ENCODE measurements at regions not wholly inside any gene's neighbourhood (a gene's known extent, or its start where the extent isn't known, plus 50 kb on each side); places are given as distances from the start of the nearest gene placed in this dataset.

DNA sequence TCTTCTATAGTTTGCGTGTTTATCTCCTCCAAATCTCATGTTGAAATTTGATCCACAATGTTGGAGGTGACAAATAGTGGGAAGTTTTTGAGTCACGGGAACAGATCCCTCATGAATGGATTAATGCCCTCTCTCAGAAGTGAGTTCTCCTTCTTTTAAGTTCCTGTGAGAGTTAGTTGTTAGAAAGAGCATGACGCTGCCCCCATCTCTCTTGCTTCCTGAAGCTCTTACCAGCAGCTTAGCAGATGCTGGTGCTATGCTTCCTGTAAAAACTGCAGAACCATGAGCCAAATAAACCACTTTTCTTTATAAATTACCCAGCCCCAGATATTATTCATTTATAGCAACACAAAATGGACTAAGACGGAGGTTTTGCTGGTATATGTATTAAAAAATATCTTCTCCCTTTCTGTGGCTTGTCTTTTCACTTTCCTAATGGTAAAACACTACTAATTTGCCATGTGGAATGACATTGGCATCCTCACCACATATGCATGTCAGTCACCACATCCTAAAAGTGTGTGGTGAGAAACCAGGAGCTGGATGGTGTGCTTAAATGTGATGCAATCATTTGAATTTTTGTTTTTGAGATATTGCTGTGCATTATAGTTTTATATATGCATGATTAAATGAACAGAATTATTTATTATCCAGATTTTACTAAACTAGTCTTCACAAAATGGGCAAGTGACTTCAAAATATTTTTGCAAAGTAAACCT, 449.3 kb downstream of the ADAMTS20 start:
- no peaks in the 10 kb centered on the region for H3K9me3 Mint-ChIP-seq
- no peak overlapping the region for H3K14ac ChIP-seq (ENCODE audit: insufficient read depth, low read length)
- H3K4me1 Mint-ChIP-seq, result peaks cover 16 to 20% of the 10 kb centered on the region in 2 experiments
- no peak overlapping the region for H2BK5ac ChIP-seq (ENCODE audit: insufficient read length, low read length)
- H4K8ac ChIP-seq (replicated peaks; ENCODE audit: insufficient read length, low read depth, low read length), result no peak overlapping the region
- H3K27ac ChIP-seq (ENCODE audit: insufficient read length, low read depth, low read length), result no peak overlapping the region
- no peak overlapping the region for H4K91ac ChIP-seq (ENCODE audit: insufficient read length, low read depth, low read length)
- H2BK15ac ChIP-seq (ENCODE audit: low read depth, low read length), result no peak overlapping the region
- H3K4me2 ChIP-seq (ENCODE audit: insufficient read depth, insufficient read length, low read length), result no peak overlapping the region
- H2BK120ac ChIP-seq (ENCODE audit: low read depth, low read length, poor library complexity, severe bottlenecking), result no peak overlapping the region
- H3K56ac ChIP-seq (ENCODE audit: insufficient read length, low read depth, low read length), result no peak overlapping the region
- no peak overlapping the region for H2BK20ac ChIP-seq (ENCODE audit: low read depth, low read length, poor library complexity, severe bottlenecking)
- no peaks in the 10 kb centered on the region for H3K79me2 ChIP-seq (ENCODE audit: insufficient read depth, low read length)
- no peak overlapping the region for H4K5ac ChIP-seq (ENCODE audit: insufficient read length, low read depth, low read length)
- no peak overlapping the region for H3T11ph ChIP-seq (ENCODE audit: low read length)
- H3K4me1 ChIP-seq (ENCODE audit: insufficient read depth, low read length), result 0 out of 2 replicates have a peak, but pooled peaks cover 4% of the 10 kb centered on the region
- no peak overlapping the region for H3K23ac ChIP-seq (ENCODE audit: insufficient read length, low read depth, low read length)
- no peaks in the 10 kb centered on the region for H3K79me1 ChIP-seq (ENCODE audit: insufficient read depth, low read depth, low read length, poor library complexity, severe bottlenecking)
- no peak overlapping the region for H2AFZ ChIP-seq (ENCODE audit: low read length)
- no CpG with 5 or more reads among the region's 4 CpGs for WGBS (ENCODE audit: extremely low coverage, insufficient read length, low lambda C conversion rate)
- H3K9me3 ChIP-seq (ENCODE audit: control insufficient read depth, low read depth, low read length), result no peaks in the 10 kb centered on the region
- H2AK5ac ChIP-seq (ENCODE audit: insufficient read length, low read length), result no peak overlapping the region
- no peak overlapping the region; a peak in 1 of 7 replicates for H3K27ac Mint-ChIP-seq
- no peak overlapping the region for H3K4me3 Mint-ChIP-seq
- no peak overlapping the region for H3K4ac ChIP-seq (ENCODE audit: low read depth, low read length)
- no peaks in the 10 kb centered on the region for H3K36me3 Mint-ChIP-seq (ENCODE audit: insufficient read depth in 1 of 3, low read depth in 3 of 3)
- TF ChIP-seq, protein P1, sequence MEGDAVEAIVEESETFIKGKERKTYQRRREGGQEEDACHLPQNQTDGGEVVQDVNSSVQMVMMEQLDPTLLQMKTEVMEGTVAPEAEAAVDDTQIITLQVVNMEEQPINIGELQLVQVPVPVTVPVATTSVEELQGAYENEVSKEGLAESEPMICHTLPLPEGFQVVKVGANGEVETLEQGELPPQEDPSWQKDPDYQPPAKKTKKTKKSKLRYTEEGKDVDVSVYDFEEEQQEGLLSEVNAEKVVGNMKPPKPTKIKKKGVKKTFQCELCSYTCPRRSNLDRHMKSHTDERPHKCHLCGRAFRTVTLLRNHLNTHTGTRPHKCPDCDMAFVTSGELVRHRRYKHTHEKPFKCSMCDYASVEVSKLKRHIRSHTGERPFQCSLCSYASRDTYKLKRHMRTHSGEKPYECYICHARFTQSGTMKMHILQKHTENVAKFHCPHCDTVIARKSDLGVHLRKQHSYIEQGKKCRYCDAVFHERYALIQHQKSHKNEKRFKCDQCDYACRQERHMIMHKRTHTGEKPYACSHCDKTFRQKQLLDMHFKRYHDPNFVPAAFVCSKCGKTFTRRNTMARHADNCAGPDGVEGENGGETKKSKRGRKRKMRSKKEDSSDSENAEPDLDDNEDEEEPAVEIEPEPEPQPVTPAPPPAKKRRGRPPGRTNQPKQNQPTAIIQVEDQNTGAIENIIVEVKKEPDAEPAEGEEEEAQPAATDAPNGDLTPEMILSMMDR (conservative IDR thresholded peaks at IDR 0.05), result no peak
- no peak for DNase-seq
- no peaks in the 10 kb centered on the region for H4K20me1 ChIP-seq (ENCODE audit: control insufficient read depth, insufficient read depth, insufficient read length)
- H3K27me3 Mint-ChIP-seq (ENCODE audit: low read depth), result no peaks in the 10 kb centered on the region; the same call in 1 of the 2 replicates
- H2BK12ac ChIP-seq (ENCODE audit: insufficient read length, low read depth, low read length), result no peak overlapping the region
- no peaks in the 10 kb centered on the region for H3K27me3 ChIP-seq (ENCODE audit: insufficient read depth, low read length)
- no peak overlapping the region for H3K9ac ChIP-seq (ENCODE audit: extremely low read depth, insufficient read length, low read length)
- H3K18ac ChIP-seq (ENCODE audit: insufficient read length, low read depth, low read length), result no peak overlapping the region
- H3K23me2 ChIP-seq (ENCODE audit: insufficient read length, low read depth, low read length, poor library complexity, severe bottlenecking), result no peaks in the 10 kb centered on the region
